Osteoblast (primary cell): ENCODE measurements at regions not wholly inside any gene's neighbourhood (a gene's known extent, or its start where the extent isn't known, plus 50 kb on each side); places are given as distances from the start of the nearest gene placed in this dataset.

Experiments
- DNase-seq: peaks from one replicate; pipeline ENCODE4 v3.0.0; 2011; ENCODE audit warnings: low spot score, mixed read lengths; ENCODE audit not compliant: insufficient read length; ENCODE audit errors: missing footprints
- H2AFZ ChIP-seq: 2 replicates; pipeline ENCODE4 v1.6.0; 2011; ENCODE audit warnings: mild to moderate bottlenecking, low read length
- H3K27ac ChIP-seq: 2 replicates; pipeline ENCODE4 v1.5.1; 2011; ENCODE audit warnings: mild to moderate bottlenecking, low read depth, low read length, moderate library complexity
- H3K27me3 ChIP-seq: 2 replicates; pipeline ENCODE4 v1.6.0; 2012; ENCODE audit warnings: mild to moderate bottlenecking, control low read depth, inconsistent platforms, low read length, moderate library complexity; ENCODE audit not compliant: insufficient read depth
- H3K36me3 ChIP-seq: 2 replicates; pipeline ENCODE4 v1.5.1; 2011; ENCODE audit warnings: mild to moderate bottlenecking, low read length, control low read depth, moderate library complexity; ENCODE audit not compliant: insufficient read depth
- H3K4me1 ChIP-seq: 2 replicates; pipeline ENCODE4 v1.5.1; 2011; ENCODE audit warnings: mild to moderate bottlenecking, low read length, control low read depth, moderate library complexity; ENCODE audit not compliant: insufficient read depth
- H3K4me2 ChIP-seq: 2 replicates; pipeline ENCODE4 v1.6.0; 2011; ENCODE audit warnings: mild to moderate bottlenecking, low read length; ENCODE audit not compliant: insufficient read depth
- H3K4me3 ChIP-seq: fragments of 200-600 bp; sonication (generic); 3 replicates; pipeline ENCODE4 v1.5.1; 2012; ENCODE audit warnings: mild to moderate bottlenecking, low read length, inconsistent platforms; ENCODE audit not compliant: insufficient read depth
- H3K79me2 ChIP-seq: 2 replicates; pipeline ENCODE4 v1.6.0; 2012; ENCODE audit warnings: mild to moderate bottlenecking, low read length, control low read depth, inconsistent platforms; ENCODE audit not compliant: insufficient read depth
- H3K9me3 ChIP-seq: 2 replicates; pipeline ENCODE4 v1.5.1; 2011; ENCODE audit warnings: low read depth, low read length, control low read depth
- H4K20me1 ChIP-seq: 2 replicates; pipeline ENCODE4 v1.6.0; 2012; ENCODE audit warnings: mild to moderate bottlenecking, low read length, control low read depth; ENCODE audit not compliant: insufficient read depth
- TF ChIP-seq, protein P1 (sequence below): IDR thresholded peaks from 2 replicates; pipeline ENCODE4 v1.5.1; 2011; ENCODE audit warnings: mild to moderate bottlenecking, low read depth, low read length, moderate library complexity; ENCODE audit errors: extremely low read depth

DNA sequence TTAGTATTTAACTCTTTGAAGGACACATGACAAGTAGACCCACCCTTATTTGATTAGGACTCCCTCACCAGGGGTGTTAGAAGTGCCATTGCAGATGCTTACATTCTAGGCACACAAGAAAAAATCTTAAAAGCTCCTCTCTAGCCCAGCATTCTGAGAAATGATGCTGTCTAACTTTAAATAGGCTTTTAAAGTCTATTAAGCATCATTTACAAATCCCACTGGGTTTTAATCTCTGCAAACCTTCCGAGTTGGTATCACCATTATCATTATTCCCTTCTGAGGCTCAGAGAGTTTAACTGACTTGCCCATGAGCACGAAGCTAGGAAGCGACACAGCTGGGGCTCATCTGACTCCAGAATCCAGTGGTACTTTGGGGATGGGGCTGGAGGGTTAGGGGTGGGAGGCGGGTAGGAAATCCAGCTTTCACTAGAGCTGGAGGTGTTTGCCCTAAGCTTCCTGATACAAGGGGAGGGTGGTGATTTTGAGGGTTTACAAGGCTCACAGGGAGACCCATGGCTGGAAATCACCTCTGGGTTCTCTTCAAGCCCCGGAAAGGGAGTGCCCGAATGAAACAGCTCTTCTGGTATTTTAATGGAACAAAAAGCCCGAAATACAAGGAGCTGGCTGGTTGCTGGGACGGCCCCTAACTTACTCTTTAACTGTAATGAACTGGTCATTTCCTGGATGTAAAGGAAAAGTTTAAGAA, 109.2 kb upstream of the FUT8 start:
- H2AFZ ChIP-seq: no peak overlapping the region
- no peaks in the 10 kb centered on the region for H4K20me1 ChIP-seq
- H3K27me3 ChIP-seq: no peaks in the 10 kb centered on the region
- no peaks in the 10 kb centered on the region for H3K4me1 ChIP-seq
- TF ChIP-seq, protein P1, sequence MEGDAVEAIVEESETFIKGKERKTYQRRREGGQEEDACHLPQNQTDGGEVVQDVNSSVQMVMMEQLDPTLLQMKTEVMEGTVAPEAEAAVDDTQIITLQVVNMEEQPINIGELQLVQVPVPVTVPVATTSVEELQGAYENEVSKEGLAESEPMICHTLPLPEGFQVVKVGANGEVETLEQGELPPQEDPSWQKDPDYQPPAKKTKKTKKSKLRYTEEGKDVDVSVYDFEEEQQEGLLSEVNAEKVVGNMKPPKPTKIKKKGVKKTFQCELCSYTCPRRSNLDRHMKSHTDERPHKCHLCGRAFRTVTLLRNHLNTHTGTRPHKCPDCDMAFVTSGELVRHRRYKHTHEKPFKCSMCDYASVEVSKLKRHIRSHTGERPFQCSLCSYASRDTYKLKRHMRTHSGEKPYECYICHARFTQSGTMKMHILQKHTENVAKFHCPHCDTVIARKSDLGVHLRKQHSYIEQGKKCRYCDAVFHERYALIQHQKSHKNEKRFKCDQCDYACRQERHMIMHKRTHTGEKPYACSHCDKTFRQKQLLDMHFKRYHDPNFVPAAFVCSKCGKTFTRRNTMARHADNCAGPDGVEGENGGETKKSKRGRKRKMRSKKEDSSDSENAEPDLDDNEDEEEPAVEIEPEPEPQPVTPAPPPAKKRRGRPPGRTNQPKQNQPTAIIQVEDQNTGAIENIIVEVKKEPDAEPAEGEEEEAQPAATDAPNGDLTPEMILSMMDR: no peak
- H3K9me3 ChIP-seq: no peaks in the 10 kb centered on the region
- H3K79me2 ChIP-seq: no peaks in the 10 kb centered on the region
- H3K36me3 ChIP-seq: no peaks in the 10 kb centered on the region
- no peak overlapping the region for H3K4me2 ChIP-seq
- H3K27ac ChIP-seq: no peak overlapping the region
- DNase-seq: no peak
- H3K4me3 ChIP-seq: no peak overlapping the region

DNA sequence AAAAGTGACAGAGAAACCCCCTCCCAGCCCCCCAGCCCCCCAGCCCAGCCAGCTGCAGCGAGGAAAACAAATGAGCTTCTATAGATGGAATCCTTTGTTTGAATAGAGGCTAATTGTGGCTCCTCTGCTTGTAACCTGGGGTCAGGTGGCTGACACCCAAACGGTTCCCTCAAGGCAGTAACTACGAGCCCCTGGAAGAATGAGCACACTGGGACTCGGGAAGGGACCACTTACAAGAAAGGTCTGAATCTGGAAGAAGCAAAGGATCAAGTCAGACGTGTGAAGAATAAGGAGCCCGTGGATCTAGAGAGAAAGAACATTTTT, 108.7 kb upstream of the FUT8 start:
- TF ChIP-seq, protein P1: no peak
- Histone ChIP-seq H3K36me3 (no peaks in the 10 kb centered on the region), H3K4me3 (no peak overlapping the region), H3K27me3 (no peaks in the 10 kb centered on the region), H2AFZ (no peak overlapping the region), H3K4me2 (no peak overlapping the region), H3K4me1 (no peaks in the 10 kb centered on the region), H3K27ac (no peak overlapping the region), H4K20me1 (no peaks in the 10 kb centered on the region), H3K9me3 (no peaks in the 10 kb centered on the region), H3K79me2 (no peaks in the 10 kb centered on the region)
- no peak for DNase-seq

DNA sequence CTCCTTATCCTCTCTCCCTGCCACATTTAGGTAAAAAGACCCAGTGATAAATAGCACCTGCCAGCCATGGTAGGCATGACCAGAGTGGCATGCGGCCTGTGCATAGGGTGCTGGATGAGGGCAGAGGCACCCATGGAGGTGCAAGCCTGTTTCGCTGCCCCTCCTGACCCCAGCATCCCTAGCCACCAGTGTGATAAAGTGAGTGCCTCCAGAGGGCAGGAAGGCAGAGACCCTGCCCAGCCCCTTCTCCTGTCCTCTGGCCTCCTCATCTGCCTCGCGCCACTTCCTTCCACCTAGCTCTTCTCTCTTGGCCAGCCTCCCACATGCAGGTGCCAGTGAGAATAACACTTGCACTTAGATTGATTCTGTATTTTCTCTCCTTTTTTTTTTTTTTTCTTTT, 108.3 kb upstream of the FUT8 start:
- Histone ChIP-seq H3K4me2 (no peak overlapping the region), H3K4me1 (no peaks in the 10 kb centered on the region), H3K36me3 (no peaks in the 10 kb centered on the region), H3K9me3 (no peaks in the 10 kb centered on the region), H2AFZ (no peak overlapping the region), H4K20me1 (no peaks in the 10 kb centered on the region), H3K27ac (no peak overlapping the region), H3K79me2 (no peaks in the 10 kb centered on the region), H3K4me3 (no peak overlapping the region), H3K27me3 (no peaks in the 10 kb centered on the region)
- TF ChIP-seq, protein P1: no peak
- no peak for DNase-seq

DNA sequence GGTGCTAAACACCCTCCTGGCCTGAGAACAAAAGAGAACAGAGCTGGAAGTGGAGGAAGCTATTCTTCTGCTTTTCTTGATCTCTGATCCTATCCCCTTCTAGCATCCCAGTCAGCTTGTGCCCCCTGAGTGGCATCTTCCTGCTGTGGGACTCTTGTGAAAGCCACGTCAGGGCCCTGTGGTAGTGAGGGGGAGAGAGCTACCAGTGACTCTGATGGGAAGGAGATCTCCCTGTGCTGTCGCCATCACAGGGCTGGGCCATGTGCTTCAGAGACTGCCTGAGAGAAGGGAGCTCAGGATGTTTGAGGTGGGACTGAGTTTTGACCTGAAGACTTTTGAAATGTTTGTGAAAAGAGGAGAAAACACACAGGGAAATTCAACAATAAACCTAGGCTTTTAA, 107.6 kb upstream of the FUT8 start:
- no peak overlapping the region for H3K4me2 ChIP-seq
- H3K4me1 ChIP-seq: no peaks in the 10 kb centered on the region
- no peaks in the 10 kb centered on the region for H3K79me2 ChIP-seq
- TF ChIP-seq, protein P1: no peak
- no peaks in the 10 kb centered on the region for H4K20me1 ChIP-seq
- H2AFZ ChIP-seq: no peak overlapping the region
- no peak overlapping the region for H3K27ac ChIP-seq
- H3K9me3 ChIP-seq: no peaks in the 10 kb centered on the region
- no peak for DNase-seq
- H3K36me3 ChIP-seq: no peaks in the 10 kb centered on the region
- no peaks in the 10 kb centered on the region for H3K27me3 ChIP-seq
- H3K4me3 ChIP-seq: no peak overlapping the region
